ENCODE measurements at regions not wholly inside any gene's neighbourhood (a gene's known extent, or its start where the extent isn't known, plus 50 kb on each side); places are given as distances from the start of the nearest gene placed in this dataset.

GRCh38 chr3:64837126-64837738, 149.4 kb upstream of the ADAMTS9 start:
- DNase-seq (ENCODE audit: low read depth) (peak; percentile 77), FAIRE-seq (no peak)
- Histone ChIP-seq H3K27me3 (ENCODE audit: control insufficient read depth, insufficient read depth, low read length) (no peaks in the 10 kb centered on the region), H3K4me3 (ENCODE audit: low read depth, low read length) (no peak overlapping the region), H3K36me3 (ENCODE audit: control insufficient read depth, insufficient read depth, low read length) (no peaks in the 10 kb centered on the region)
- no peak for TF ChIP-seq CTCF (IDR thresholded peaks at IDR 0.05; ENCODE audit: insufficient read depth, low read length, severe bottlenecking)

- TF ChIP-seq CTCF (IDR thresholded peaks at IDR 0.05; ENCODE audit: insufficient read depth, low read length, severe bottlenecking): no peak
- FAIRE-seq (no peak), DNase-seq (ENCODE audit: low read depth) (peak; percentile 76)
Observed at GRCh38 chr3:64836097-64836496, 148.3 kb upstream of the ADAMTS9 start.

GRCh38 chr3:64832098-64832497, 144.3 kb upstream of the ADAMTS9 start:
- H3K36me3 ChIP-seq (ENCODE audit: control insufficient read depth, insufficient read depth, low read length): no peaks in the 10 kb centered on the region
- no peak for TF ChIP-seq CTCF (IDR thresholded peaks at IDR 0.05; ENCODE audit: insufficient read depth, low read length, severe bottlenecking)
- no peak for FAIRE-seq
- no peak for DNase-seq (ENCODE audit: low read depth)
- no peak overlapping the region for H3K4me3 ChIP-seq (ENCODE audit: low read depth, low read length)
- no peaks in the 10 kb centered on the region for H3K27me3 ChIP-seq (ENCODE audit: control insufficient read depth, insufficient read depth, low read length)

More at GRCh38 chr3:64836097-64836496, 148.3 kb upstream of the ADAMTS9 start:
- no peaks in the 10 kb centered on the region for H3K36me3 ChIP-seq (ENCODE audit: control insufficient read depth, insufficient read depth, low read length)
- no peaks in the 10 kb centered on the region for H3K27me3 ChIP-seq (ENCODE audit: control insufficient read depth, insufficient read depth, low read length)
- H3K4me3 ChIP-seq (ENCODE audit: low read depth, low read length): no peak overlapping the region

GRCh38 chr3:64830681-64831080, 142.9 kb upstream of the ADAMTS9 start:
- no peak for DNase-seq (ENCODE audit: low read depth)
- FAIRE-seq: no peak
- H3K27me3 ChIP-seq (ENCODE audit: control insufficient read depth, insufficient read depth, low read length): no peaks in the 10 kb centered on the region
- no peaks in the 10 kb centered on the region for H3K36me3 ChIP-seq (ENCODE audit: control insufficient read depth, insufficient read depth, low read length)
- H3K4me3 ChIP-seq (ENCODE audit: low read depth, low read length): no peak overlapping the region
- no peak for TF ChIP-seq CTCF (IDR thresholded peaks at IDR 0.05; ENCODE audit: insufficient read depth, low read length, severe bottlenecking)

- no peak for TF ChIP-seq CTCF (IDR thresholded peaks at IDR 0.05; ENCODE audit: insufficient read depth, low read length, severe bottlenecking)
- no peak overlapping the region for H3K4me3 ChIP-seq (ENCODE audit: low read depth, low read length)
- FAIRE-seq: no peak
- DNase-seq (ENCODE audit: low read depth): no peak
- H3K27me3 ChIP-seq (ENCODE audit: control insufficient read depth, insufficient read depth, low read length): no peaks in the 10 kb centered on the region
- H3K36me3 ChIP-seq (ENCODE audit: control insufficient read depth, insufficient read depth, low read length): no peaks in the 10 kb centered on the region
Observed at GRCh38 chr3:64829331-64829730, 141.5 kb upstream of the ADAMTS9 start.

- no peak for DNase-seq (ENCODE audit: low read depth)
- TF ChIP-seq CTCF (IDR thresholded peaks at IDR 0.05; ENCODE audit: insufficient read depth, low read length, severe bottlenecking): no peak
- no peak overlapping the region for H3K4me3 ChIP-seq (ENCODE audit: low read depth, low read length)
- no peaks in the 10 kb centered on the region for H3K27me3 ChIP-seq (ENCODE audit: control insufficient read depth, insufficient read depth, low read length)
- no peak for FAIRE-seq
- H3K36me3 ChIP-seq (ENCODE audit: control insufficient read depth, insufficient read depth, low read length): no peaks in the 10 kb centered on the region
Observed at GRCh38 chr3:64828276-64828675, 140.5 kb upstream of the ADAMTS9 start.

Measured in bronchial epithelial cell (primary cell).